ENCODE measurements at regions not wholly inside any gene's neighbourhood (a gene's known extent, or its start where the extent isn't known, plus 50 kb on each side); places are given as distances from the start of the nearest gene placed in this dataset.

GRCh38 chr13:89951341-89951740 lies 1396.1 kb upstream of the MIR17HG start:
- Histone ChIP-seq H4K91ac (ENCODE audit: insufficient read depth, low read depth, low read length) (no peak overlapping the region), H3K36me3 (ENCODE audit: control insufficient read depth, insufficient read depth, low read length) (no peaks in the 10 kb centered on the region), H3K4me2 (ENCODE audit: low read depth, low read length) (no peak overlapping the region), H2BK15ac (ENCODE audit: low read depth, low read length) (no peak overlapping the region), H3K27me3 (ENCODE audit: control insufficient read depth, insufficient read depth, low read length) (no peaks in the 10 kb centered on the region), H3K4me1 (ENCODE audit: control insufficient read depth, insufficient read depth, low read length) (no peaks in the 10 kb centered on the region), H3K4me3 (ENCODE audit: insufficient read depth, low read depth, low read length) (no peak overlapping the region), H2AK5ac (ENCODE audit: low read depth, low read length) (no peak overlapping the region), H3K9me1 (ENCODE audit: insufficient read depth, low read length) (no peaks in the 10 kb centered on the region), H3K4ac (ENCODE audit: low read depth, low read length) (no peak overlapping the region), H3K23ac (ENCODE audit: low read depth, low read length) (no peak overlapping the region), H2AFZ (replicated peaks; ENCODE audit: low read length, poor library complexity) (no peak overlapping the region), H2BK120ac (ENCODE audit: low read depth, low read length) (no peak overlapping the region), H3K56ac (ENCODE audit: extremely low read depth, insufficient read depth, low read length) (no peak overlapping the region), H4K8ac (ENCODE audit: low read depth in 2 of 2, low read length in 2 of 2) (no peak overlapping the region), H3K27ac (ENCODE audit: insufficient read depth, low read length) (no peak overlapping the region), H2BK20ac (ENCODE audit: low read depth, low read length) (no peak overlapping the region), H4K5ac (ENCODE audit: low read depth, low read length) (no peak overlapping the region), H3K9me3 (ENCODE audit: control insufficient read depth, insufficient read depth, low read length) (no peaks in the 10 kb centered on the region), H2AK9ac (replicated peaks; ENCODE audit: low read depth, low read length, poor library complexity) (no peak overlapping the region), H3K9ac (ENCODE audit: low read depth, low read length) (no peak overlapping the region), H3K14ac (replicated peaks; ENCODE audit: low read depth, low read length) (no peak overlapping the region), H3K18ac (ENCODE audit: low read depth, low read length) (no peak overlapping the region), H3K79me1 (ENCODE audit: low read depth in 1 of 2, low read length in 2 of 2) (no peaks in the 10 kb centered on the region), H4K20me1 (ENCODE audit: insufficient read depth, low read length) (no peaks in the 10 kb centered on the region), H2BK5ac (ENCODE audit: low read depth, low read length, poor library complexity, severe bottlenecking) (no peak overlapping the region)
- POLR2A ChIA-PET (ENCODE audit: unreplicated experiment) = no interaction called here
- in situ Hi-C loops (cut with MboI; ENCODE audit: low sequenced_read_pairs) (no loop called here), intact Hi-C loops (cut with micrococcal nuclease) (no loop called here), dilution Hi-C loops (cut with HindIII; ENCODE audit: low sequenced_read_pairs, unreplicated experiment) (no loop called here)
- no CpG with 5 or more reads among the region's 3 CpGs for whole genome bisulfite sequencing, 2 experiments (ENCODE audit: extremely low coverage in 2 of 2, insufficient read length in 1 of 2)
- BruUV-seq (replicated peaks) = no TSS peak
- CTCF ChIA-PET = no interaction called here
- ATAC-seq (ENCODE audit: low read depth) (no peak), DNase-seq (no peak)
- TF ChIP-seq RCOR1 (IDR thresholded peaks at IDR 0.05; ENCODE audit: insufficient replicate concordance, low read length) = no peak
- TF ChIP-seq MXI1 (IDR thresholded peaks at IDR 0.05; ENCODE audit: borderline replicate concordance, low read depth, low read length) = no peak
- TF ChIP-seq, protein P1, sequence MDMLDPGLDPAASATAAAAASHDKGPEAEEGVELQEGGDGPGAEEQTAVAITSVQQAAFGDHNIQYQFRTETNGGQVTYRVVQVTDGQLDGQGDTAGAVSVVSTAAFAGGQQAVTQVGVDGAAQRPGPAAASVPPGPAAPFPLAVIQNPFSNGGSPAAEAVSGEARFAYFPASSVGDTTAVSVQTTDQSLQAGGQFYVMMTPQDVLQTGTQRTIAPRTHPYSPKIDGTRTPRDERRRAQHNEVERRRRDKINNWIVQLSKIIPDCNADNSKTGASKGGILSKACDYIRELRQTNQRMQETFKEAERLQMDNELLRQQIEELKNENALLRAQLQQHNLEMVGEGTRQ (IDR thresholded peaks at IDR 0.05; ENCODE audit: low read depth, low read length) = no peak
- TF ChIP-seq MAZ (IDR thresholded peaks at IDR 0.05; ENCODE audit: borderline replicate concordance, low read depth, low read length) = no peak
- TF ChIP-seq CEBPB (IDR thresholded peaks at IDR 0.05; ENCODE audit: low read depth, low read length) = no peak
- no peak for TF ChIP-seq POLR2A (IDR thresholded peaks at IDR 0.05; ENCODE audit: low read depth, low read length)
- no peak for TF ChIP-seq CTCF (conservative IDR thresholded peaks at IDR 0.05; ENCODE audit: low read depth, low read length)
- TF ChIP-seq MAFK (IDR thresholded peaks at IDR 0.05; ENCODE audit: low read depth, low read length) = no peak
- no peak for TF ChIP-seq CHD1 (IDR thresholded peaks at IDR 0.05; ENCODE audit: low read depth, low read length)
- no peak for TF ChIP-seq RFX5 (IDR thresholded peaks at IDR 0.05; ENCODE audit: low read depth, low read length)
- no peak for TF ChIP-seq NFE2L2 (IDR thresholded peaks at IDR 0.05; ENCODE audit: low read depth, low read length)
- TF ChIP-seq SMC3 (IDR thresholded peaks at IDR 0.05; ENCODE audit: low read depth, low read length) = no peak
- TF ChIP-seq, protein P2, sequence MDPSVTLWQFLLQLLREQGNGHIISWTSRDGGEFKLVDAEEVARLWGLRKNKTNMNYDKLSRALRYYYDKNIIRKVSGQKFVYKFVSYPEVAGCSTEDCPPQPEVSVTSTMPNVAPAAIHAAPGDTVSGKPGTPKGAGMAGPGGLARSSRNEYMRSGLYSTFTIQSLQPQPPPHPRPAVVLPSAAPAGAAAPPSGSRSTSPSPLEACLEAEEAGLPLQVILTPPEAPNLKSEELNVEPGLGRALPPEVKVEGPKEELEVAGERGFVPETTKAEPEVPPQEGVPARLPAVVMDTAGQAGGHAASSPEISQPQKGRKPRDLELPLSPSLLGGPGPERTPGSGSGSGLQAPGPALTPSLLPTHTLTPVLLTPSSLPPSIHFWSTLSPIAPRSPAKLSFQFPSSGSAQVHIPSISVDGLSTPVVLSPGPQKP (IDR thresholded peaks at IDR 0.05; ENCODE audit: borderline replicate concordance, low read depth, low read length) = no peak
- TF ChIP-seq BHLHE40 (IDR thresholded peaks at IDR 0.05; ENCODE audit: low read depth, low read length) = no peak
- no peak for TF ChIP-seq FOS (IDR thresholded peaks at IDR 0.05; ENCODE audit: low read depth, low read length)
- TF ChIP-seq RAD21 (IDR thresholded peaks at IDR 0.05; ENCODE audit: low read length) = no peak

All from IMR-90 (cell line).